AG09319 (cell line): ENCODE measurements at regions not wholly inside any gene's neighbourhood (a gene's known extent, or its start where the extent isn't known, plus 50 kb on each side); places are given as distances from the start of the nearest gene placed in this dataset.
"Not testable (repeated sequence)": the region's sequence is repeated elsewhere in the genome, so short reads cannot be mapped to it uniquely, and the experiment has no call there.

Experiments
- DNase-seq: peaks from one replicate; pipeline ENCODE4 v3.0.0-alpha.2; 2010; ENCODE audit warnings: low read depth; ENCODE audit errors: extremely low read depth
- TF ChIP-seq, protein P1 (sequence below): IDR thresholded peaks from 2 replicates; pipeline ENCODE4 v1.5.1; 2011; ENCODE audit warnings: low read depth, mild to moderate bottlenecking, inconsistent platforms, low read length, moderate library complexity

DNA sequence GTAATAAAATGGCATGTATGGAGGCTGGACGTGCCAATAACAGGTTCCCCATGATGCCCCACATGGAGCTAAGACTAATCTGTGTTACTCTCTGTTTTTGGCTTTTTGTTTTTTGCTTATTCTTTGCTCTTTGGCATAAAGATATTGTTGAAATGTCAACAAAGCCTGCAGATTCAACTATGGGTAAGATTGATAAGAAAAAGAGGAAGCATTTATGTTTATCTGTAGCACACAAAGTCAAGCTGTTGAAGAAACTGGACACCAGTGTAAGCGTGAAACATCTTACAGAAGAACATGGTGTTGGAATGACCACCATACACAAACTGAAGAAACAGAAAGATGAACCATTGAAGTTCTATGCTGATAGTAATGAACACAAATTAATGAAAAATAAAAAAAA lies 402.7 kb downstream of the LTN1 start:
- TF ChIP-seq, protein P1, sequence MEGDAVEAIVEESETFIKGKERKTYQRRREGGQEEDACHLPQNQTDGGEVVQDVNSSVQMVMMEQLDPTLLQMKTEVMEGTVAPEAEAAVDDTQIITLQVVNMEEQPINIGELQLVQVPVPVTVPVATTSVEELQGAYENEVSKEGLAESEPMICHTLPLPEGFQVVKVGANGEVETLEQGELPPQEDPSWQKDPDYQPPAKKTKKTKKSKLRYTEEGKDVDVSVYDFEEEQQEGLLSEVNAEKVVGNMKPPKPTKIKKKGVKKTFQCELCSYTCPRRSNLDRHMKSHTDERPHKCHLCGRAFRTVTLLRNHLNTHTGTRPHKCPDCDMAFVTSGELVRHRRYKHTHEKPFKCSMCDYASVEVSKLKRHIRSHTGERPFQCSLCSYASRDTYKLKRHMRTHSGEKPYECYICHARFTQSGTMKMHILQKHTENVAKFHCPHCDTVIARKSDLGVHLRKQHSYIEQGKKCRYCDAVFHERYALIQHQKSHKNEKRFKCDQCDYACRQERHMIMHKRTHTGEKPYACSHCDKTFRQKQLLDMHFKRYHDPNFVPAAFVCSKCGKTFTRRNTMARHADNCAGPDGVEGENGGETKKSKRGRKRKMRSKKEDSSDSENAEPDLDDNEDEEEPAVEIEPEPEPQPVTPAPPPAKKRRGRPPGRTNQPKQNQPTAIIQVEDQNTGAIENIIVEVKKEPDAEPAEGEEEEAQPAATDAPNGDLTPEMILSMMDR, result no peak
- DNase-seq, result no peak

GRCh38 chr21:28588997-28589396 lies 403.7 kb downstream of the LTN1 start:
- TF ChIP-seq, protein P1, result no peak

DNA sequence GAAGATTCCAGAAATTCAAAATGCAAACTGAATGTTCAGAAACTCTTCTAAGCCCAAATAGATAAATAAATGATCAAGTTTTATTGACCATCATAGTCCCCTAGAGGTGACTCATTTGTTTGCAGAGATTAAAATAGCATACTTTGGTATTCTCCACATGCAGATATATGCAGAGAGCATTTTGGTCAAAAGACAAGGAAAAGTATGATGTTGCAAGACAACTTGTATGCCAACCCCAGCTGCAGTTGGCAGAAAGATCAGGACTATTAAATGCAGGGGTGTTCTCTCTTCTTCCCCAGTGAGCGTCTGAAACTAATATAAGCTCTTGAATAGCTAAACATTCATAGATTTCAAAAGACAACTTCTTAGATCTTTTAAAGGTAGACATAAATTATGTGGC lies 404.9 kb downstream of the LTN1 start:
- DNase-seq, result no peak
- TF ChIP-seq, protein P1, result no peak; the same call in 1 of the 2 replicates

More at GRCh38 chr21:28588997-28589396, 403.7 kb downstream of the LTN1 start:
- no peak for DNase-seq

DNA sequence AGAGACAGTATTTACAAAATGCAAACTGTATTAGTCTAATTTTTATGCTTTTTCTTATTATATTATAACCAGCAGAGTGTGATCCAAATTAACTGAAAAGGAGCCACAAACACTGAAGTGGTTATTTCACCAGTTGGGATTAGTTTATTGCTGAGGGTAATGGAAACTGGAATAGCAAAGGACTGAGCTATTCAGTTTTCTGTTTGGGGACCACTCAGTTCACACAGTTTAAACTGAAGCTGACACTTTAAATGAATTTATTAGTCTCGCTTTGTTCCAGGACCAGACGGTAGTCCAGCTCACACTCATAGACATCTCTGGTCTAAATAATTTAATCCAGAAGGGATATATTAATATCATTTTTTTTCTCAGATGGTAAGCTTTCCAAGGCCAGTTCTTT lies 410.7 kb downstream of the LTN1 start:
- no peak for DNase-seq
- TF ChIP-seq, protein P1, result no peak

GRCh38 chr21:28581311-28581731 lies 411.4 kb downstream of the LTN1 start:
- not testable (repeated sequence) for DNase-seq

DNA sequence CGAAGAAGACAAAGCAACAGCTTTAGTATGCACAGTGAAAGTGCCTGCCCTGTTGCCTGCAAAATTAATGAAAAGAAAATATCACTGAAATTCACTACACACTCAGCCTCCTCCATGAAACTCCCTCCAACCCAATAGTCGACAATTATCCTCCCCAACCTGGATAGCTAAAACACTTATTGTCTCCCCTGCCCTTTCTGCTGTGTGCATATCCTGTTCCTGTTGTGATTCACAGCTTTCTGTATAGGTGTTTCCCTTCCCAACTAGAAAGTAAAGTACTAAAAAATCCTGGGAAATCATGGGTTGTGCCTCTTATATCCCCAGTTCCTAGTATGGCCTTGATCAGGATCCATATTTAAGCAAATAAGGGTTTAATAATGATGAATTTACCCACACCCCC lies 412.1 kb downstream of the LTN1 start:
- TF ChIP-seq, protein P1, result no peak

GRCh38 chr21:28579986-28580550 lies 412.6 kb downstream of the LTN1 start:
- TF ChIP-seq, protein P1, result no peak
- no peak for DNase-seq

More for the DNA sequence above, 412.1 kb downstream of the LTN1 start:
- no peak for DNase-seq

DNA sequence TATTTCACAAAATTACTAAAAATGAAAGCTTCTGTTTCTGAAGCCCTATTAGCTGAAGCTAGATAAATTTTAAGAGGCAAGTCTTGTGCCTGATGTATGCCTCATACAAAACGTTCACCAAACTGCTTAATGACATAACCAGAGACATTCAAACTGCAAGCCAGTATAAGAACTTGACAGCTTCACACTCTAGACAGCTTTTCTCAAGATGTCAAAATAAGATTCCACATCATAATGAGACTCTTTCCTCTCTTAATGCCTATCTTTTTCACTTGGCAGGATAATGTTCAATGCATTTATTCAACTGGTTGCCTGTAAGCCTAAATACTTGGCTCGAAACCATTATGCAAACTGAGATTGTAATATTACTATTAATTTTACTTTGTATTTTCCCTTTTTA lies 424.0 kb downstream of the LTN1 start:
- no peak for DNase-seq
- TF ChIP-seq, protein P1, result no peak

DNA sequence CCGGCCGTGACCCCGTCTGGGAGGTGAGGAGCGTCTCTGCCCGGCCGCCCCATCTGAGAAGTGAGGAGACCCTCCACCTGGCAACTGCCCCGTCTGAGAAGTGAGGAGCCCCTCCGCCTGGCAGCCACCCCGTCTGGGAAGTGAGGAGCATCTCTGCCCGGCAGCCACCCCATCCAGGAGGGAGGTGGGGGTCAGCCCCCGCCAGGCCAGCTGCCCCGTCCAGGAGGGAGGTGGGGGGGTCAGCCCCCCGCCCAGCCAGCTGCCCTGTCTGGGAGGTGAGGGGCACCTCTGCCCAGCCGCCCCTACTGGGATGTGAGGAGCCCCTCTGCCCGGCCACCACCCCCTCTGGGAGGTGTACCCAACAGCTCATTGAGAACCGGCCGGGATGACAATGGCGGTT lies 428.7 kb downstream of the LTN1 start:
- not testable (repeated sequence) for DNase-seq
